Activated naive CD4-positive, alpha-beta T cell treated with anti-CD3 and anti-CD28 coated beads, Interleukin-2, amount 10 ng/mL, durations not matched to agents 7 days and 5 days (primary cell): ENCODE measurements at regions not wholly inside any gene's neighbourhood (a gene's known extent, or its start where the extent isn't known, plus 50 kb on each side); places are given as distances from the start of the nearest gene placed in this dataset.

Experiments
- CTCF ChIA-PET: fragments of 350-600 bp; sonication (Branson Sonifier 250); formaldehyde crosslinking; loops from one replicate; lab custom pipeline; 2021; ENCODE audit warnings: antibody characterized with exemption; lab: Charles Lee
- DNase-seq: peaks from one replicate; pipeline ENCODE4 v3.0.0-alpha.2; 2020
- H3K27ac Mint-ChIP-seq: one replicate; pipeline ENCODE4 v1.8.0; 2021; ENCODE audit warnings: mild to moderate bottlenecking, moderate library complexity, mixed read lengths
- H3K27me3 Mint-ChIP-seq: one replicate; pipeline ENCODE4 v1.8.0; 2021; ENCODE audit warnings: mild to moderate bottlenecking, mixed read lengths
- H3K36me3 Mint-ChIP-seq: one replicate; pipeline ENCODE4 v1.8.0; 2021; ENCODE audit warnings: mixed read lengths
- H3K4me1 Mint-ChIP-seq: one replicate; pipeline ENCODE4 v1.8.0; 2021; ENCODE audit warnings: mixed read lengths
- H3K4me3 Mint-ChIP-seq: one replicate; pipeline ENCODE4 v1.8.0; 2021; ENCODE audit warnings: mild to moderate bottlenecking, moderate library complexity, mixed read lengths
- H3K9me3 Mint-ChIP-seq: one replicate; pipeline ENCODE4 v1.8.0; 2021; ENCODE audit warnings: mixed read lengths

DNA sequence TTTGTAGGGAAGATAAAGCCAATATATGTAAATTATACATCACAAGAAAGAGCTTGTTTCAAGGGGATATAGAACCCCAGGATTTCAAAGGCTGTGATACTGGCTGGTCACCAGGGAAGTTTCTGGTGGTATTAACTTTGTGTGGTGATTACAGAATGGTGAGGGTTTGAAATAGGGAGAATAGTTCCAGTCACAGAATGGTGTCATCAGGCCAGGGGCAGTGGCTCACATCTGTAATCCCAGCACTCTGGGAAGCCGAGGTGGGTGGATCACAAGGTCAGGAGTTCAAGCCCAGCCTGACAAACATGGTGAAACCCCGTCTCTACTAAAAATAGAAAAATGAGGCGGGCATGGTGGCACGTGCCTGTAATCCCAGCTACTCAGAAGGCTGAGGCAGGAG lies 183.8 kb upstream of the XYLT1 start:
- H3K27me3 Mint-ChIP-seq: peaks cover 8% of the 10 kb centered on the region
- no peak for DNase-seq
- H3K4me3 Mint-ChIP-seq: no peak overlapping the region
- H3K27ac Mint-ChIP-seq: no peak overlapping the region
- no peaks in the 10 kb centered on the region for H3K9me3 Mint-ChIP-seq
- H3K4me1 Mint-ChIP-seq: no peaks in the 10 kb centered on the region
- CTCF ChIA-PET: no interaction called here
- H3K36me3 Mint-ChIP-seq: no peaks in the 10 kb centered on the region

DNA sequence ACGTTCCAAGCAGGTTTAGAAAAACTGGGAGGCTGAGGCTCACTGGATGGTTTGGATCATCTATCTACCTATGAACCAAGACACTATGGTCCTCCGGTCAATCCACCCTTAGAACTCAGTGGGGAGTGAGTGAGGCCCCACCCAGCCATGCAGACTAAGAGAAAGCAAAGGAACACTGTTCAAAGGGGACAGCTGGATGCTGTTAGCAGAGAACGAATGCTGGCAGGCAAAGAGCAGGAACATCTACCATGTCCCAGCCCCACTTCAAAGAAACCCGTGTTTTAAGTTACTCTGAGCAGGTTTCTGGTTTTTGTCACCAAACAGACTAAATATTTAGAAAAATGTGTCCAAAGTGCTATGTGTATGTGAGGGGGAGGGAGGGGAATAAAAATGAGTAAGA lies 183.4 kb upstream of the XYLT1 start:
- Mint-ChIP-seq H3K4me1 (no peaks in the 10 kb centered on the region), H3K9me3 (no peaks in the 10 kb centered on the region), H3K4me3 (no peak overlapping the region), H3K27me3 (peaks cover 8% of the 10 kb centered on the region), H3K27ac (no peak overlapping the region), H3K36me3 (no peaks in the 10 kb centered on the region)
- CTCF ChIA-PET: no interaction called here
- no peak for DNase-seq

DNA sequence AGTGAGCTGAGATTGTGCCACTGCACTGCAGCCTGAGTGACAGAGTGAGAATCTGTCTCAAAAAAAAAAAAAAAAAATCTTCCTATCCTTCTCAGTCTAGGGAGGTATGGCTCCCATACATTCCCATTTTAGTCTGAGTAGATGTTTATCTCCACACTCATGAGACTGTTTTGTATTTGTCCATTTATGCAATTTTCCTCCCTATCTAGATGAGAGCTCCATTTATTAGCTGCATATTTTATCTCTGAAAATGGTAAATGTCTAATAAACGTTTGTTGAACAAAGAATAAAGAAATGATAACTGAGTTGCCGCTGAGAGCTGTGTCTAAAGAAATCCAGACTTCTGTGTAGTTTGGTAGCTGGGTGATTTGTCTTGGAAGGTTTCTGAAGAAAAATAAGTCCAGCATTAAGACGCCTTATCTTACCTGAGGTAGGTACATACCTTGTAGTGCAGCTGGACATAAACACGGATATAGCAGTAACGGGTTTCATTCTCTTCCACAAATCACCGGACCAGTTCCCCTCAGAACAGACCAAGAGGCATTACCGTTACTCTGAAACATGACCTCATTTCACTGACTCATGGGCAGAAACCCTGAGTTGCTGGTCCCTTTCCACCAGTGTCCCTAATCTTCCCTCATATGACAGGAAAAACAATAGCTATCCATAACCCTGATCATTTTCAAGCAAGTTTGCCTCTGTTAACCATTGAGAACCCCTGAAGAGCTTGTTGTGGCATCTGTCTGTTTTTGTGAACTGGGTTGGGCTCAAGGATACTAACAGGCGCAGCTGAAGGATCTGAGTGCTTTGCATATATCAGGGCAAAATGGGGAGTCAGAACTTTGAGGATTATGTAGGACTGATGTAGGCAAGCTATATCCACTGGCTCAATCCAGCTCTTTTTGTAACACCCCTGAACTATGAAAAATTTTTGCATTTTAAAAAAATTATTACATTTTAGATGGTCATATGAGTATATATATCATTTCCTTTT lies 177.4 kb upstream of the XYLT1 start:
- DNase-seq: no peak
- H3K9me3 Mint-ChIP-seq: no peaks in the 10 kb centered on the region
- H3K4me3 Mint-ChIP-seq: no peak overlapping the region
- H3K27ac Mint-ChIP-seq: no peak overlapping the region
- H3K27me3 Mint-ChIP-seq: peaks cover 3% of the 10 kb centered on the region
- CTCF ChIA-PET: no interaction called here
- no peaks in the 10 kb centered on the region for H3K36me3 Mint-ChIP-seq
- H3K4me1 Mint-ChIP-seq: no peaks in the 10 kb centered on the region

DNA sequence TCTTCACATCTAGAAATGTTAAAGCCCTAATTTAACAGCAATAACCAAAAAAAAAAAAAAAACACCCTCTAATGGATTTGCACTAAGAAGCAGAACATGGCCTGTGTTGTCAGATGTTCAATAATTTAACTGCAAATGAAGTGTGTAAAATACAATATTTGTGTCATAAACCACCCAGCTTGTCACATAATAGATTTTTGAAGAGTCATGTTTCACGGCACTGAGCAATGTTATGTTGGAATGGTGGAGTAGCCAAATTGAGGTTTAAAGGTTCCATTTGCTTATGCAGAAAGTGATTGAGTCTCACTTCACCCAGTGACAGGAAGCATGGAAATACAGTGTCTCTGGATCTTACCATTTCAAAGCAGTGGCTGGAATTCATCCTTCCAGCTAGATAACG lies 173.2 kb upstream of the XYLT1 start:
- CTCF ChIA-PET: no interaction called here
- Mint-ChIP-seq H3K4me3 (no peak overlapping the region), H3K27me3 (no peaks in the 10 kb centered on the region)

DNA sequence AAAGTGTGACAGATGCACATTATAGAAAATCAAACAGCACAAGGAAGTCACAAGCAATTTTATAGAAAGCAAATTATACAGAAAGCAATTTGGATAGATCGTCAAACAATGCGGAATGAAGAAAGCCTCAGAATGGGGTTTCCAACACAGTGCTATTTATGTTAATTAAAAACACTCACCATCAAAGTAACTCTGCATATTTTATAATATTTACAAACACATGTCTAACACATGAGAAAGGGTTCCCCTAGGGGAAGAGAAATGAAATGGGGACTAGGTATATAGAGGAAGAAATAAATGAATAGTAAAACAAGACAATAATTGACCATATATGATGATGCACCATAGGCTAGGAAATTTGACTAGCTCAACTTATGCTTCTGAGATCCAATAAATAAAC lies 171.2 kb upstream of the XYLT1 start:
- CTCF ChIA-PET: no interaction called here
- H3K27ac Mint-ChIP-seq: no peak overlapping the region
- H3K36me3 Mint-ChIP-seq: no peaks in the 10 kb centered on the region
- no peaks in the 10 kb centered on the region for H3K4me1 Mint-ChIP-seq
- no peaks in the 10 kb centered on the region for H3K27me3 Mint-ChIP-seq
- no peak for DNase-seq
- no peak overlapping the region for H3K4me3 Mint-ChIP-seq
- no peaks in the 10 kb centered on the region for H3K9me3 Mint-ChIP-seq

More for the DNA sequence above, 173.2 kb upstream of the XYLT1 start:
- Mint-ChIP-seq H3K4me1 (no peaks in the 10 kb centered on the region), H3K27ac (no peak overlapping the region), H3K36me3 (no peaks in the 10 kb centered on the region), H3K9me3 (no peaks in the 10 kb centered on the region)
- no peak for DNase-seq

DNA sequence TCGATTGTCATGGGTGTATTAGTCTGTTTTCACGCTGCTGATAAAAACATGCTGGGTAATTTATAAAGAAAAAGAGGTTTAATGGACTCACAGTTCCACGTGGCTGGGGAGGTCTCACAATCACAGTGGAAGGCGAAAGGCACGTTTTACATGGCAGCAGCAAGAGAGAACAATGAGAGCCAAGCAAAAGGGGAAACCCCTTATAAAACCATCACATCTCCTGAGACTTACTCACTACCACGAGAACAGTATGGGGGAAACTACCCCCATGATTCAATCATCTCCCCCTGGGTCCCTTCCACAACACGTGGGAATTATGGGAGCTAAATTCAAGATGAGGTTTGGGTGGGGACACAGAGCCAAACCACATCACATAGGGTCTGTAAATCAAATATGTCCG lies 167.4 kb upstream of the XYLT1 start:
- CTCF ChIA-PET: no interaction called here
- Mint-ChIP-seq H3K4me3 (no peak overlapping the region), H3K4me1 (no peaks in the 10 kb centered on the region), H3K36me3 (no peaks in the 10 kb centered on the region), H3K27ac (no peak overlapping the region), H3K27me3 (peaks cover 5% of the 10 kb centered on the region), H3K9me3 (no peaks in the 10 kb centered on the region)
- no peak for DNase-seq

- no peak overlapping the region for H3K4me3 Mint-ChIP-seq
- peaks cover 12% of the 10 kb centered on the region for H3K27me3 Mint-ChIP-seq
- H3K9me3 Mint-ChIP-seq: no peaks in the 10 kb centered on the region
- no peaks in the 10 kb centered on the region for H3K4me1 Mint-ChIP-seq
- DNase-seq: no peak
- H3K27ac Mint-ChIP-seq: no peak overlapping the region
- CTCF ChIA-PET: no interaction called here
- H3K36me3 Mint-ChIP-seq: no peaks in the 10 kb centered on the region
Measured at GRCh38 chr16:17635183-17635582, 164.4 kb upstream of the XYLT1 start.

GRCh38 chr16:17633181-17633951 lies 162.6 kb upstream of the XYLT1 start:
- Mint-ChIP-seq H3K36me3 (no peaks in the 10 kb centered on the region), H3K27me3 (peaks cover 12% of the 10 kb centered on the region), H3K4me3 (no peak overlapping the region), H3K9me3 (no peaks in the 10 kb centered on the region), H3K4me1 (no peaks in the 10 kb centered on the region), H3K27ac (no peak overlapping the region)
- CTCF ChIA-PET: no interaction called here
- DNase-seq: no peak

DNA sequence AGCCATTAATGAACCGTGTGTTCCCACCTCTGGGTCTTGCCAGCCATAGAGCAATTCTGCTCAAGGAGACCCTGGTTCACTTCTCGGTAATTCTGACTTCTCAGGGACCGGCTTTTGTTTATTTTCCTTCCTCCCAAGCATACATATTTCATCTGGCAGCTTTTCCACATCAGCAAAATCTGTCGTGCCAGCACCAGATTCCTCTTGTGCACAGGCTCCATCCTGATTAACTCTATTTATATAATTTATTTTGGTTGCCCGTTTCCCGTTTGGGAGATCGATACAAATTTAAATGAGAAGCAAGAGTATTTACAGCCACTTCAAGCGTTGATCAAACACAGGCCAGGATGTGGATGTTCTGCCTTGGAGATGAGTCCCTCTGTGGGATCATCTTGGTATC lies 161.9 kb upstream of the XYLT1 start:
- no peak for DNase-seq
- Mint-ChIP-seq H3K4me1 (no peaks in the 10 kb centered on the region), H3K9me3 (peaks cover 2% of the 10 kb centered on the region), H3K36me3 (no peaks in the 10 kb centered on the region), H3K4me3 (no peak overlapping the region), H3K27ac (no peak overlapping the region), H3K27me3 (peaks cover 12% of the 10 kb centered on the region)
- CTCF ChIA-PET: no interaction called here

DNA sequence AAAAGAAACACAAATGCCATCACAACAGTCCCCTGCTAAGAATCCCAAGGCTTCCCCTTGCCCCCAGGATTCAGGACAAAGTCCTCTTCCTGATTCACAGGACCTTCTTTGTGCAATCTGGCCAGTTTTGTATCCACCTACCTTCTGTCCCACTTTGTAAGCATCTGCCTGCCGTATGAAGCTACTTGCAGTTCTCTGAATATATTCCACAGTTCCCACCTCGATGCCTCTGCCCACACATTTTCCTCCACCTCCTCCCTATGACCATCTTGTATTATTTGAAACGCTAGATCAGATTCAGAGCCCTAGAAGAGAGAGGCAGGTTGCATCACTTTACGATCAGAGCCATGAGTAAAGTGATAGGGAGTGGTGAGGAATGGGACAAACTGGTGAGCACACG lies 159.2 kb upstream of the XYLT1 start:
- Mint-ChIP-seq H3K27ac (no peak overlapping the region), H3K4me3 (no peak overlapping the region), H3K4me1 (no peaks in the 10 kb centered on the region), H3K9me3 (peaks cover 17% of the 10 kb centered on the region), H3K27me3 (peaks cover 12% of the 10 kb centered on the region), H3K36me3 (no peaks in the 10 kb centered on the region)
- no peak for DNase-seq
- CTCF ChIA-PET: no interaction called here

DNA sequence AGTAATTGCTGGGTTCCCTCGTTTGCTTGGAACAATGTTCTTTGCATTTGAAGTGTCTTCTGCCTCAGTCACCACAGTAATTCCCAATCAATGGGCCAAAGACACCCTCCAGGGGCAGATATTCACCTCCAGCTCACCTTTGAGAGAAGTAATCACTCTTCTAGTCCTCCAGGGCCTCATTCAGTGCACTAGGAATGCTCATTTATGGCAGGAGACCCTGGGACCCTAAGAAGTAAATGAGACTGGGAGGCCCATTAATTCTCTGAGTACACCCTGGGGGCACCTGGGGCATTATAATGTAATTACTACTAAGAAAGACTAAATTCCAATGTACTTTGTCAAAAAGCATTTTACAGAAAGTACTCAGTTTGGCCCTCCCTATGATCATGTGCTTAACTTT lies 158.2 kb upstream of the XYLT1 start:
- peaks cover 22% of the 10 kb centered on the region for H3K9me3 Mint-ChIP-seq
- H3K4me1 Mint-ChIP-seq: no peaks in the 10 kb centered on the region
- H3K27me3 Mint-ChIP-seq: peaks cover 8% of the 10 kb centered on the region
- H3K36me3 Mint-ChIP-seq: no peaks in the 10 kb centered on the region
- no peak for DNase-seq
- no peak overlapping the region for H3K27ac Mint-ChIP-seq
- CTCF ChIA-PET: no interaction called here
- H3K4me3 Mint-ChIP-seq: no peak overlapping the region

DNA sequence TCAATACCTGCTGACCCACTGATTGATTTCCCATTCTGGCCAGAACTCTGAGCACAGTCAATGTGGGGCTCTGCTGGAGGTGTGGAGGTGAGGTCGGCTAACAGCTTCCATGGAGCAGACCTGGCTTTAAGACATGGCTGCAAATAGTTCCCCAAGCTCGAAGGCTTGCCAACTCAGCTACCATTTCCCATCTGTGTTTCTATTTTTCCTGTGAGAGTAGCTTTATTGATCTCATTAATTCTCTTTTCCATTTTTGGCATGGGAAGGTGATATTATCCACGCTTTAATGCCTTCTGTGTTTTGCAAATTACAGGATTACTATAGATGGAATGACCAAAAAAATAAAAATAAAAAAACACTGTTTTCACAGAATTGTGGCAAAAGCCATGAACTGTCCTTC lies 151.6 kb upstream of the XYLT1 start:
- peaks cover 4% of the 10 kb centered on the region for H3K27me3 Mint-ChIP-seq
- H3K36me3 Mint-ChIP-seq: no peaks in the 10 kb centered on the region
- CTCF ChIA-PET: no interaction called here
- H3K4me3 Mint-ChIP-seq: no peak overlapping the region
- H3K4me1 Mint-ChIP-seq: no peaks in the 10 kb centered on the region
- H3K9me3 Mint-ChIP-seq: peaks cover 20% of the 10 kb centered on the region
- no peak for DNase-seq
- no peak overlapping the region for H3K27ac Mint-ChIP-seq

DNA sequence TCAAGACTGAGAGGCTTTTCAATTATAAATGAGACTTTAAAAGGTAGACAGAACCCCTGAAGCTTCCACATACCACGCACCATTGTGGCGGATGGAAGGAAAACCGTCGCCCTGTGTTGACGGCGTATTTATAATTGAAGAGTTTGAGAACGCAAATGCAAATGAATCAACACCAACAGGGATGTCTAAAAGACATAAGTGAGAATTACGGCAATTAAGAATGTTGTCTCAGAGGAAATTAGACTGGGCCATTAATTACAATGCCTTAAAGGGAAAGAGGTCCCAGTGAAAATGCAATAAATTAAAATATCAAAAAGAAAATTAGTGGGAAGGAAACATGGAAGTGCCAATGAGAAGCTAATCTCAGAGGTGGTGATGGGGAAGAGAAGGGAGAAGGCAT lies 148.5 kb upstream of the XYLT1 start:
- Mint-ChIP-seq H3K4me1 (no peaks in the 10 kb centered on the region), H3K27ac (no peak overlapping the region), H3K4me3 (no peak overlapping the region), H3K9me3 (no peaks in the 10 kb centered on the region), H3K36me3 (no peaks in the 10 kb centered on the region), H3K27me3 (peaks cover 4% of the 10 kb centered on the region)
- CTCF ChIA-PET: no interaction called here
- no peak for DNase-seq

GRCh38 chr16:17617021-17617552 lies 146.3 kb upstream of the XYLT1 start:
- Mint-ChIP-seq H3K4me1 (no peaks in the 10 kb centered on the region), H3K27me3 (peaks cover 8% of the 10 kb centered on the region), H3K4me3 (no peak overlapping the region)

More at GRCh38 chr16:17617021-17617552, 146.3 kb upstream of the XYLT1 start:
- Mint-ChIP-seq H3K27ac (no peak overlapping the region), H3K36me3 (no peaks in the 10 kb centered on the region), H3K9me3 (no peaks in the 10 kb centered on the region)
- no peak for DNase-seq
- CTCF ChIA-PET: no interaction called here
